ENCODE measurements at regions not wholly inside any gene's neighbourhood (a gene's known extent, or its start where the extent isn't known, plus 50 kb on each side); places are given as distances from the start of the nearest gene placed in this dataset.

GRCh38 chr12:125742413-125742812 is 677.2 kb downstream of the AACS start:
- no peak for DNase-seq
- Mint-ChIP-seq H3K27me3 (ENCODE audit: insufficient read depth) (peaks cover 2% of the 10 kb centered on the region; the same call in 1 of the 2 replicates), H3K4me1 (ENCODE audit: low read depth) (no peaks in the 10 kb centered on the region), H3K4me3 (no peak overlapping the region), H3K27ac (no peak overlapping the region), H3K36me3 (ENCODE audit: low read depth) (peaks cover 8% of the 10 kb centered on the region; the same call in 1 of the 2 replicates), H3K9me3 (peaks cover 48% of the 10 kb centered on the region)
- TF ChIP-seq CTCF (IDR thresholded peaks at IDR 0.05): no peak

- H3K27me3 Mint-ChIP-seq (ENCODE audit: insufficient read depth): peaks cover 2% of the 10 kb centered on the region; the same call in 1 of the 2 replicates
- no peak for TF ChIP-seq CTCF (IDR thresholded peaks at IDR 0.05)
- no peak for DNase-seq
- peaks cover 51% of the 10 kb centered on the region for H3K9me3 Mint-ChIP-seq
- no peak overlapping the region for H3K27ac Mint-ChIP-seq
- H3K36me3 Mint-ChIP-seq (ENCODE audit: low read depth): peaks cover 8% of the 10 kb centered on the region; the same call in 1 of the 2 replicates
- H3K4me1 Mint-ChIP-seq (ENCODE audit: low read depth): no peaks in the 10 kb centered on the region
- no peak overlapping the region for H3K4me3 Mint-ChIP-seq
These were observed 679.0 kb downstream of the AACS start for GRCh38 chr12:125744201-125744600.

GRCh38 chr12:125755512-125755911 is 690.3 kb downstream of the AACS start:
- no peaks in the 10 kb centered on the region for H3K4me1 Mint-ChIP-seq (ENCODE audit: low read depth)
- peaks cover 53% of the 10 kb centered on the region for H3K9me3 Mint-ChIP-seq
- no peak for TF ChIP-seq CTCF (IDR thresholded peaks at IDR 0.05)
- H3K36me3 Mint-ChIP-seq (ENCODE audit: low read depth): peaks cover 8% of the 10 kb centered on the region; the same call in 1 of the 2 replicates
- H3K27ac Mint-ChIP-seq: no peak overlapping the region
- no peak for DNase-seq
- peaks cover 3% of the 10 kb centered on the region for H3K27me3 Mint-ChIP-seq (ENCODE audit: insufficient read depth)
- no peak overlapping the region for H3K4me3 Mint-ChIP-seq

GRCh38 chr12:125766091-125766490 is 700.9 kb downstream of the AACS start:
- DNase-seq: no peak
- H3K27ac Mint-ChIP-seq: no peak overlapping the region
- no peak for TF ChIP-seq CTCF (IDR thresholded peaks at IDR 0.05)
- peaks cover 53% of the 10 kb centered on the region for H3K9me3 Mint-ChIP-seq
- no peaks in the 10 kb centered on the region; the same call in none of the 2 replicates for H3K27me3 Mint-ChIP-seq (ENCODE audit: insufficient read depth)
- no peak overlapping the region for H3K4me3 Mint-ChIP-seq
- no peaks in the 10 kb centered on the region for H3K36me3 Mint-ChIP-seq (ENCODE audit: low read depth)
- no peaks in the 10 kb centered on the region for H3K4me1 Mint-ChIP-seq (ENCODE audit: low read depth)

- Mint-ChIP-seq H3K36me3 (ENCODE audit: low read depth) (no peaks in the 10 kb centered on the region; the same call in 1 of the 2 replicates), H3K4me1 (ENCODE audit: low read depth) (no peaks in the 10 kb centered on the region), H3K4me3 (no peak overlapping the region), H3K27me3 (ENCODE audit: insufficient read depth) (no peaks in the 10 kb centered on the region), H3K27ac (no peak overlapping the region), H3K9me3 (peaks cover 27% of the 10 kb centered on the region)
- DNase-seq: no peak
- no peak for TF ChIP-seq CTCF (IDR thresholded peaks at IDR 0.05)
These were observed 707.2 kb downstream of the AACS start for GRCh38 chr12:125772403-125772802.
